ENCODE measurements at regions not wholly inside any gene's neighbourhood (a gene's known extent, or its start where the extent isn't known, plus 50 kb on each side); places are given as distances from the start of the nearest gene placed in this dataset.

GRCh38 chr11:98798333-98798732 lies 222.4 kb upstream of the CNTN5 start:
- no peaks in the 10 kb centered on the region for H3K4me1 ChIP-seq (ENCODE audit: control insufficient read depth, insufficient read depth, low read length)
- no peaks in the 10 kb centered on the region for H3K9me3 ChIP-seq (replicated peaks; ENCODE audit: control insufficient read depth, insufficient read depth, low read length)
- POLR2A ChIA-PET = no interaction called here
- H2AFZ ChIP-seq (ENCODE audit: control insufficient read depth, low read depth, low read length) = no peak overlapping the region
- H3K9ac ChIP-seq (ENCODE audit: control insufficient read depth, insufficient read depth, low read length) = no peak overlapping the region
- H4K20me1 ChIP-seq (ENCODE audit: control insufficient read depth, insufficient read depth) = no peaks in the 10 kb centered on the region
- ATAC-seq = no peak
- H3K27me3 ChIP-seq (replicated peaks in 1 of 2; ENCODE audit: control insufficient read depth in 2 of 2, insufficient read depth in 2 of 2, low read length in 1 of 2) = no peaks in the 10 kb centered on the region
- in situ Hi-C loops (cut with MboI) (no loop called here), intact Hi-C loops (cut with micrococcal nuclease; ENCODE audit: unreplicated experiment) (no loop called here)
- H3K27ac ChIP-seq (ENCODE audit: control insufficient read depth, insufficient read depth) = no peak overlapping the region
- no peak for DNase-seq (ENCODE audit: low read depth, low spot score)
- H3K4me3 ChIP-seq = no peak overlapping the region
- SMC1A ChIA-PET (ENCODE audit: uncharacterized antibody, unreplicated experiment) = no interaction called here
- RAD21 ChIA-PET (ENCODE audit: unreplicated experiment) = no interaction called here
- CTCF ChIA-PET = no interaction called here
- no peak for TF ChIP-seq RAD51 (IDR thresholded peaks at IDR 0.05)
- no peak for TF ChIP-seq HCFC1 (IDR thresholded peaks at IDR 0.05; ENCODE audit: low read length)
- no peak for TF ChIP-seq ZNF217 (IDR thresholded peaks at IDR 0.05)
- no peak for TF ChIP-seq EED (IDR thresholded peaks at IDR 0.05; ENCODE audit: low read depth)
- FAIRE-seq = no peak
- no peaks in the 10 kb centered on the region for H3K79me2 ChIP-seq (ENCODE audit: control insufficient read depth, insufficient read depth, low read length)
- H3K36me3 ChIP-seq (ENCODE audit: control insufficient read depth in 2 of 2, insufficient read depth in 2 of 2, low read length in 1 of 2) = no peaks in the 10 kb centered on the region
- no peak overlapping the region for H3K4me2 ChIP-seq (ENCODE audit: control insufficient read depth, insufficient read depth)
- no TSS peak for BruUV-seq (replicated peaks)

DNA sequence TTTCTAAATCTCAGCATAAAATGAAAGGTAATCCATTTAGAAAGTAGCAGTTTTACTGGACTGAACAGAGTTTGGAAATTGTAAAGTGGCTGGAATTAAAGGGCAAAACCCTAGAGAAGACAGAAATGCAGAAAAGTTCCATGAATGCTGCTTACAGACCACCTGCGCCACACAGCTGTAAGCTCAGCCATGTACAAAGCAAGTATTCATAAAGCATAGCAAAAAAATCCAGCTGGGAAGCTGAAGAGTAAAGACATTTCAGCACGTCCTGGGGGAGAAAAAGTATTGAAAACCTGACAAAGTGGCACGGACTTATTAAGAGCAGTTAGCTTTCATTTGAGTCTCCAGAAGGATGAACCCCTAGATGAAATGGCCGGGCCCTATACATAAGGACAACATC lies 220.1 kb upstream of the CNTN5 start:
- TF ChIP-seq TBL1XR1 (IDR thresholded peaks at IDR 0.05; ENCODE audit: low read depth, low read length) (no peak), SREBF1 (IDR thresholded peaks at IDR 0.05; ENCODE audit: low read length) (no peak), NFYA (IDR thresholded peaks at IDR 0.05; ENCODE audit: borderline replicate concordance, low read depth, low read length) (no peak), HCFC1 (IDR thresholded peaks at IDR 0.05; ENCODE audit: low read length) (no peak), BACH1 (IDR thresholded peaks at IDR 0.05; ENCODE audit: borderline replicate concordance) (no peak), KLF5 (IDR thresholded peaks at IDR 0.05; ENCODE audit: partially characterized antibody) (no peak), ZNF24 (IDR thresholded peaks at IDR 0.05) (no peak), WRNIP1 (IDR thresholded peaks at IDR 0.05; ENCODE audit: borderline replicate concordance, low read depth, low read length) (no peak)
- TF ChIP-seq, protein P1, sequence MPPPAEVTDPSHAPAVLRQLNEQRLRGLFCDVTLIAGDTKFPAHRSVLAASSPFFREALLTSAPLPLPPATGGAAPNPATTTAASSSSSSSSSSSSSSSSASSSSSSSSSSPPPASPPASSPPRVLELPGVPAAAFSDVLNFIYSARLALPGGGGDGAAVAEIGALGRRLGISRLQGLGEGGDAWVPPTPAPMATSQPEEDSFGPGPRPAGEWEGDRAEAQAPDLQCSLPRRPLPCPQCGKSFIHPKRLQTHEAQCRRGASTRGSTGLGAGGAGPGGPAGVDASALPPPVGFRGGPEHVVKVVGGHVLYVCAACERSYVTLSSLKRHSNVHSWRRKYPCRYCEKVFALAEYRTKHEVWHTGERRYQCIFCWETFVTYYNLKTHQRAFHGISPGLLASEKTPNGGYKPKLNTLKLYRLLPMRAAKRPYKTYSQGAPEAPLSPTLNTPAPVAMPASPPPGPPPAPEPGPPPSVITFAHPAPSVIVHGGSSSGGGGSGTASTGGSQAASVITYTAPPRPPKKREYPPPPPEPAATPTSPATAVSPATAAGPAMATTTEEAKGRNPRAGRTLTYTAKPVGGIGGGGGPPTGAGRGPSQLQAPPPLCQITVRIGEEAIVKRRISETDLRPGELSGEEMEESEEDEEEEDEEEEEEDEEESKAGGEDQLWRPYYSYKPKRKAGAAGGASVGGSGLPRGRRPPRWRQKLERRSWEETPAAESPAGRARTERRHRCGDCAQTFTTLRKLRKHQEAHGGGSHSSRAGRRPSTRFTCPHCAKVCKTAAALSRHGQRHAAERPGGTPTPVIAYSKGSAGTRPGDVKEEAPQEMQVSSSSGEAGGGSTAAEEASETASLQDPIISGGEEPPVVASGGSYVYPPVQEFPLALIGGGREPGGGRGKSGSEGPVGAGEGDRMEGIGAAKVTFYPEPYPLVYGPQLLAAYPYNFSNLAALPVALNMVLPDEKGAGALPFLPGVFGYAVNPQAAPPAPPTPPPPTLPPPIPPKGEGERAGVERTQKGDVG (CRISPR knock-in tag; IDR thresholded peaks at IDR 0.05) = no peak
- FAIRE-seq = no peak

More for the DNA sequence above, 220.1 kb upstream of the CNTN5 start:
- Histone ChIP-seq H2AFZ (ENCODE audit: control insufficient read depth, low read depth, low read length) (no peak overlapping the region), H3K36me3 (ENCODE audit: control insufficient read depth in 2 of 2, insufficient read depth in 2 of 2, low read length in 1 of 2) (no peaks in the 10 kb centered on the region), H3K9ac (ENCODE audit: control insufficient read depth, insufficient read depth, low read length) (no peak overlapping the region), H3K9me3 (replicated peaks; ENCODE audit: control insufficient read depth, insufficient read depth, low read length) (no peaks in the 10 kb centered on the region), H3K4me2 (ENCODE audit: control insufficient read depth, insufficient read depth) (no peak overlapping the region), H3K4me3 (no peak overlapping the region), H4K20me1 (ENCODE audit: control insufficient read depth, insufficient read depth) (no peaks in the 10 kb centered on the region), H3K27ac (ENCODE audit: control insufficient read depth, insufficient read depth) (no peak overlapping the region), H3K79me2 (ENCODE audit: control insufficient read depth, insufficient read depth, low read length) (no peaks in the 10 kb centered on the region), H3K4me1 (ENCODE audit: control insufficient read depth, insufficient read depth, low read length) (no peaks in the 10 kb centered on the region), H3K27me3 (replicated peaks in 1 of 2; ENCODE audit: control insufficient read depth in 2 of 2, insufficient read depth in 2 of 2, low read length in 1 of 2) (no peaks in the 10 kb centered on the region)
- ChIA-PET CTCF (interaction anchor here (0.6 kb wide), 2 partner anchors 147 to 215 kb away, joined by 3 read pairs; no protein-coding TSS in a partner anchor), POLR2A (no interaction called here), SMC1A (ENCODE audit: uncharacterized antibody, unreplicated experiment) (no interaction called here), RAD21 (ENCODE audit: unreplicated experiment) (no interaction called here)
- intact Hi-C loops (cut with micrococcal nuclease; ENCODE audit: unreplicated experiment) = no loop called here
- no peak for DNase-seq (ENCODE audit: low read depth, low spot score)
- ATAC-seq = no peak
- in situ Hi-C loops (cut with MboI) = no loop called here
- BruUV-seq (replicated peaks) = no TSS peak
- WGBS (ENCODE audit: insufficient coverage, insufficient replicate concordance, low lambda C conversion rate, missing lambda C conversion rate) = 14% methylated on average over 4 of the region's 4 CpGs

Data from GM12878 (cell line).